Gastroesophageal sphincter (tissue), 3 donors: ENCODE measurements at regions not wholly inside any gene's neighbourhood (a gene's known extent, or its start where the extent isn't known, plus 50 kb on each side); places are given as distances from the start of the nearest gene placed in this dataset.
A peak's percentile ranks its signal among the peaks of the same experiment; 100 is the strongest.

Experiments used
- EP300 ChIP-seq: sonication (generic); formaldehyde crosslinking; IDR thresholded peaks from one replicate; pipeline ENCODE4 v1.6.1; 2017; ENCODE audit warnings: antibody characterized with exemption, mild to moderate bottlenecking
- POLR2A ChIP-seq, 2 donors: fragments of 450-650 bp; IDR thresholded peaks; one replicate each; pipeline ENCODE4 v1.6.1; 2017; ENCODE audit warnings: antibody characterized with exemption in 2 of 2, mild to moderate bottlenecking in 2 of 2, moderate library complexity in 1 of 2
- POLR2AphosphoS5 ChIP-seq: sonication (generic); formaldehyde crosslinking; IDR thresholded peaks from one replicate; pipeline ENCODE4 v1.6.1; 2017; ENCODE audit warnings: antibody characterized with exemption
- TF ChIP-seq, protein P1 (sequence below), 4 experiments: fragments of 200-600 bp in 2 of 4; fragments of 450-650 bp in 2 of 4; sonication (generic) in 1 of 4; IDR thresholded peaks; one replicate each; pipeline ENCODE4 v1.5.1; 2017 to 2019; ENCODE audit warnings: antibody characterized with exemption in 4 of 4, mild to moderate bottlenecking in 2 of 4, moderate library complexity in 2 of 4

DNA sequence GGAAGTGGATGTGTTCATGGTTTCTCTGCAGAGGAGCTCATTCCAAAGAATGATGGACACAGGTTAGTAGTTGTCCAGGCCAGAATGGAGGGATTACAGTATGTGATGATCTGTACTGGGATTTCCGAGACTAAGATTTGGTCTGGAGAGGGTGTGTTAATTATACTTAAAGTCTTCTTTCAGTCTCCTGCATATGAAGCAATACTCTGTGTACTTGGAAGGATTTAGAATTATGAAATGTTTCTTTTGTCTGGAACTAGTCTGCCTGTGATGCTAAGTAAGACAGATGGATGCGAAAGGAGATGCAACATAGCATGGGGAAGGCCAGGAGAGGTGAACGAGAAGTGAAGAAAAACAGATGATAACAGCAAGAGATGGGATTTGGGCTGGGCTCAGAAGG is 305.1 kb upstream of the LYZL1 start:
- no peak for TF ChIP-seq EP300
- TF ChIP-seq, protein P1, sequence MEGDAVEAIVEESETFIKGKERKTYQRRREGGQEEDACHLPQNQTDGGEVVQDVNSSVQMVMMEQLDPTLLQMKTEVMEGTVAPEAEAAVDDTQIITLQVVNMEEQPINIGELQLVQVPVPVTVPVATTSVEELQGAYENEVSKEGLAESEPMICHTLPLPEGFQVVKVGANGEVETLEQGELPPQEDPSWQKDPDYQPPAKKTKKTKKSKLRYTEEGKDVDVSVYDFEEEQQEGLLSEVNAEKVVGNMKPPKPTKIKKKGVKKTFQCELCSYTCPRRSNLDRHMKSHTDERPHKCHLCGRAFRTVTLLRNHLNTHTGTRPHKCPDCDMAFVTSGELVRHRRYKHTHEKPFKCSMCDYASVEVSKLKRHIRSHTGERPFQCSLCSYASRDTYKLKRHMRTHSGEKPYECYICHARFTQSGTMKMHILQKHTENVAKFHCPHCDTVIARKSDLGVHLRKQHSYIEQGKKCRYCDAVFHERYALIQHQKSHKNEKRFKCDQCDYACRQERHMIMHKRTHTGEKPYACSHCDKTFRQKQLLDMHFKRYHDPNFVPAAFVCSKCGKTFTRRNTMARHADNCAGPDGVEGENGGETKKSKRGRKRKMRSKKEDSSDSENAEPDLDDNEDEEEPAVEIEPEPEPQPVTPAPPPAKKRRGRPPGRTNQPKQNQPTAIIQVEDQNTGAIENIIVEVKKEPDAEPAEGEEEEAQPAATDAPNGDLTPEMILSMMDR (IDR thresholded peaks at IDR 0.05) = no peak
- peak; percentile 23 for TF ChIP-seq POLR2AphosphoS5
- TF ChIP-seq POLR2A (IDR thresholded peaks at IDR 0.05) = no peak
